Testis (tissue), 2 donors: ENCODE measurements at regions not wholly inside any gene's neighbourhood (a gene's known extent, or its start where the extent isn't known, plus 50 kb on each side); places are given as distances from the start of the nearest gene placed in this dataset.

Experiments
- DNase-seq: peaks from one replicate; pipeline ENCODE4 v3.0.0-alpha.2; 2019
- H3K27ac ChIP-seq, 2 donors: fragments of 200-600 bp; sonication (generic); one replicate each; pipeline ENCODE4 v1.5.1; 2019
- H3K27me3 ChIP-seq: fragments of 200-600 bp; sonication (generic); one replicate; pipeline ENCODE4 v1.5.1; 2019
- H3K36me3 ChIP-seq: fragments of 200-600 bp; sonication (generic); one replicate; pipeline ENCODE4 v1.5.1; 2017; ENCODE audit warnings: low read depth; ENCODE audit errors: missing control alignments
- H3K4me1 ChIP-seq: fragments of 200-600 bp; sonication (generic); one replicate; pipeline ENCODE4 v1.5.1; 2019
- H3K4me3 ChIP-seq, 2 donors: fragments of 200-600 bp; sonication (generic); one replicate each; pipeline ENCODE4 v1.5.1; 2017 to 2019
- H3K9me3 ChIP-seq: fragments of 200-600 bp; sonication (generic); one replicate; pipeline ENCODE4 v1.5.1; 2017
- CTCF ChIP-seq, 3 experiments: fragments of 450-650 bp in 2 of 3; fragments of 200-600 bp in 1 of 3; sonication (generic) in 1 of 3; IDR thresholded peaks; one replicate each; pipeline ENCODE4 v1.5.1; 2016 to 2019; ENCODE audit warnings: antibody characterized with exemption in 3 of 3, mild to moderate bottlenecking in 2 of 3, moderate library complexity in 1 of 3
- POLR2A ChIP-seq: fragments of 450-650 bp; IDR thresholded peaks from one replicate; pipeline ENCODE4 v1.6.1; 2017; ENCODE audit warnings: antibody characterized with exemption, mild to moderate bottlenecking, moderate library complexity
- WGBS, 2 donors: methylation state at CpG; one replicate each; pipeline ENCODE4 v1.1.5; 2018; 5-methylcytosine and 5-hydroxymethylcytosine counted together
- intact Hi-C: fragments of 100-400 bp; cut with DNase I; formaldehyde crosslinking; loops from one replicate; pipeline ENCODE4 v1.15.1; 2023; ENCODE audit warnings: low total_unique reads

- Histone ChIP-seq H3K4me1 (no peaks in the 10 kb centered on the region), H3K27ac (no peak overlapping the region), H3K27me3 (no peaks in the 10 kb centered on the region), H3K36me3 (no peaks in the 10 kb centered on the region), H3K9me3 (no peaks in the 10 kb centered on the region), H3K4me3 (no peak overlapping the region)
- no peak for DNase-seq
- 63 to 65% methylated on average over 1 of the region's 1 CpG for WGBS, 2 donors
- intact Hi-C loops, result no loop called here
- no peak for TF ChIP-seq CTCF (IDR thresholded peaks at IDR 0.05)
- no peak for TF ChIP-seq POLR2A
Observed at GRCh38 chr4:58649226-58649625, 1539.0 kb upstream of the IGFBP7 start.

GRCh38 chr4:58646126-58646525 lies 1535.9 kb upstream of the IGFBP7 start:
- intact Hi-C loops, result no loop called here
- H3K27ac ChIP-seq, result no peak overlapping the region
- WGBS, 2 donors, result 68 to 69% methylated on average over 3 of the region's 3 CpGs

GRCh38 chr4:58644549-58644948 lies 1534.4 kb upstream of the IGFBP7 start:
- no peak overlapping the region for H3K4me3 ChIP-seq
- intact Hi-C loops, result no loop called here
- no peaks in the 10 kb centered on the region for H3K27me3 ChIP-seq
- no peak for DNase-seq
- WGBS, 2 donors, result 74 to 75% methylated on average over 3 of the region's 3 CpGs
- no peaks in the 10 kb centered on the region for H3K9me3 ChIP-seq
- H3K27ac ChIP-seq, result no peak overlapping the region
- H3K4me1 ChIP-seq, result no peaks in the 10 kb centered on the region
- no peak for TF ChIP-seq CTCF (IDR thresholded peaks at IDR 0.05)
- TF ChIP-seq POLR2A, result no peak
- no peaks in the 10 kb centered on the region for H3K36me3 ChIP-seq

More at GRCh38 chr4:58646126-58646525, 1535.9 kb upstream of the IGFBP7 start:
- no peak for DNase-seq
- H3K36me3 ChIP-seq, result no peaks in the 10 kb centered on the region
- no peaks in the 10 kb centered on the region for H3K4me1 ChIP-seq
- no peak overlapping the region for H3K4me3 ChIP-seq
- no peaks in the 10 kb centered on the region for H3K9me3 ChIP-seq
- no peaks in the 10 kb centered on the region for H3K27me3 ChIP-seq
- TF ChIP-seq CTCF (IDR thresholded peaks at IDR 0.05) (no peak), POLR2A (no peak)

GRCh38 chr4:58636381-58636780 lies 1526.2 kb upstream of the IGFBP7 start:
- Histone ChIP-seq H3K4me1 (no peaks in the 10 kb centered on the region), H3K27me3 (no peaks in the 10 kb centered on the region), H3K9me3 (no peaks in the 10 kb centered on the region), H3K36me3 (no peaks in the 10 kb centered on the region), H3K27ac (no peak overlapping the region), H3K4me3 (no peak overlapping the region)
- no peak for DNase-seq
- intact Hi-C loops, result no loop called here
- TF ChIP-seq CTCF (IDR thresholded peaks at IDR 0.05) (no peak), POLR2A (no peak)
- WGBS, 2 donors, result 67 to 69% methylated on average over 2 of the region's 2 CpGs

- no peak for DNase-seq
- intact Hi-C loops, result no loop called here
- 90% methylated on average over 2 of the region's 2 CpGs for WGBS, 2 donors
- no peaks in the 10 kb centered on the region for H3K36me3 ChIP-seq
- no peak overlapping the region for H3K4me3 ChIP-seq
- no peaks in the 10 kb centered on the region for H3K9me3 ChIP-seq
- no peak for TF ChIP-seq CTCF (IDR thresholded peaks at IDR 0.05)
- no peak for TF ChIP-seq POLR2A
- H3K27ac ChIP-seq, result no peak overlapping the region
- no peaks in the 10 kb centered on the region for H3K27me3 ChIP-seq
- H3K4me1 ChIP-seq, result no peaks in the 10 kb centered on the region
Observed at GRCh38 chr4:58617226-58617625, 1507.0 kb upstream of the IGFBP7 start.
